ENCODE measurements at regions not wholly inside any gene's neighbourhood (a gene's known extent, or its start where the extent isn't known, plus 50 kb on each side); places are given as distances from the start of the nearest gene placed in this dataset.

DNA sequence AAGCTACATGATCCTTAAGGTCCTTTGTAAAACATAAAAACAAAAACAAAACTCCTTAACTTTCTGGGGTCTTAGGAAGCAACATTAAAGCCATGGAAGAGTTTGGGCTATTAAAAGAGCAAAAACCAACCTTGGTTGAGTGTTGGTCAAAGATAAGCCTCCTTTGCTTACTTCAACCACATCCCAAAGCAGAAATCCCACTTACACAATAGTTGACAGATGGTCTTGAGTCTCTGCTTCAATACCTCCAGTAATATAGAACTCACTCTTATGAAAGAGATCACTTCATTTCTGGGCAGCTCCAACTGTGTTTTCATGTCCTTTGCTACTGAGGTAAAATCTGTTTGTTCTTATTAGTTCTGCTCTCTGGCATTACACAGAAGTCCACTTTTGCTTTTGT lies 125.8 kb downstream of the SLC38A4 start:
- TF ChIP-seq CTCF (conservative IDR thresholded peaks at IDR 0.05) (no peak), ZFX (IDR thresholded peaks at IDR 0.05) (no peak)

Data from C4-2B (cell line).